Kidney (tissue), 13 donors: ENCODE measurements at regions not wholly inside any gene's neighbourhood (a gene's known extent, or its start where the extent isn't known, plus 50 kb on each side); places are given as distances from the start of the nearest gene placed in this dataset.

Experiments used
- DNase-seq, 5 donors: peaks; one replicate each; pipeline ENCODE4 v3.0.0-alpha.2; 2013 to 2020
- FAIRE-seq: peaks from 2 replicates; lab custom pipeline; 2012; peaks lifted over from hg19 to GRCh38; lab: Jason Lieb, UNC
- H3K27ac ChIP-seq, 2 donors: one replicate each; pipeline ENCODE4 v1.7.0; 2013; ENCODE audit warnings: low read depth in 2 of 2, low read length in 2 of 2, inconsistent platforms in 1 of 2
- H3K27me3 ChIP-seq: one replicate; pipeline ENCODE4 v1.7.1; 2013; ENCODE audit warnings: low read length, inconsistent platforms; ENCODE audit not compliant: control insufficient read depth, insufficient read depth
- H3K36me3 ChIP-seq, 3 donors: one replicate each; pipeline versions ENCODE4 v1.7.0 to v1.7.1; 2013; ENCODE audit warnings: low read length in 3 of 3, control low read depth in 1 of 3, inconsistent platforms in 1 of 3; ENCODE audit not compliant: insufficient read depth in 3 of 3, control insufficient read depth in 2 of 3
- H3K4me1 ChIP-seq, 3 donors: one replicate each; pipeline versions ENCODE4 v1.7.0 to v1.7.1; 2013; ENCODE audit warnings: low read length in 3 of 3, inconsistent platforms in 1 of 3, low read depth in 1 of 3; ENCODE audit not compliant: control insufficient read depth in 2 of 3, insufficient read depth in 2 of 3
- H3K4me3 ChIP-seq, 3 donors: one replicate each; pipeline versions ENCODE4 v1.7.0 to v1.8.1; 2013; ENCODE audit warnings: low read length in 3 of 3, control low read depth in 1 of 3, inconsistent platforms in 1 of 3
- H3K9ac ChIP-seq, 3 donors: one replicate each; pipeline versions ENCODE4 v1.7.0 to v1.7.1; 2013; ENCODE audit warnings: low read length in 3 of 3, control low read depth in 1 of 3, inconsistent platforms in 1 of 3
- H3K9me3 ChIP-seq, 3 donors: one replicate each; pipeline versions ENCODE4 v1.7.0 to v1.7.1; 2013; ENCODE audit warnings: low read length in 3 of 3, control low read depth in 1 of 3, inconsistent platforms in 1 of 3; ENCODE audit not compliant: control insufficient read depth in 2 of 3, insufficient read depth in 1 of 3
- intact Hi-C: fragments of 100-400 bp; cut with DNase I; formaldehyde crosslinking; loops from one replicate; pipeline ENCODE4 v1.11.1; 2022
- TF ChIP-seq, protein P1 (sequence below): IDR thresholded peaks from 3 replicates; pipeline ENCODE4 v1.5.1; 2012; ENCODE audit warnings: mild to moderate bottlenecking, moderate library complexity, borderline replicate concordance; ENCODE audit not compliant: insufficient read depth; ENCODE audit errors: extremely low read depth
- donor health status: control.
- donor health status: control.
- donor health status: control.
- donor health status: control.
- donor health status: control.
- donor health status: DM: yes; HTN: yes; CAD: no.
- donor health status: Normal renal cell carcinoma (clear cell type).

- H3K4me3 ChIP-seq: no peak overlapping the region
- no peaks in the 10 kb centered on the region for H3K4me1 ChIP-seq
- no peaks in the 10 kb centered on the region for H3K9me3 ChIP-seq
- TF ChIP-seq, protein P1, sequence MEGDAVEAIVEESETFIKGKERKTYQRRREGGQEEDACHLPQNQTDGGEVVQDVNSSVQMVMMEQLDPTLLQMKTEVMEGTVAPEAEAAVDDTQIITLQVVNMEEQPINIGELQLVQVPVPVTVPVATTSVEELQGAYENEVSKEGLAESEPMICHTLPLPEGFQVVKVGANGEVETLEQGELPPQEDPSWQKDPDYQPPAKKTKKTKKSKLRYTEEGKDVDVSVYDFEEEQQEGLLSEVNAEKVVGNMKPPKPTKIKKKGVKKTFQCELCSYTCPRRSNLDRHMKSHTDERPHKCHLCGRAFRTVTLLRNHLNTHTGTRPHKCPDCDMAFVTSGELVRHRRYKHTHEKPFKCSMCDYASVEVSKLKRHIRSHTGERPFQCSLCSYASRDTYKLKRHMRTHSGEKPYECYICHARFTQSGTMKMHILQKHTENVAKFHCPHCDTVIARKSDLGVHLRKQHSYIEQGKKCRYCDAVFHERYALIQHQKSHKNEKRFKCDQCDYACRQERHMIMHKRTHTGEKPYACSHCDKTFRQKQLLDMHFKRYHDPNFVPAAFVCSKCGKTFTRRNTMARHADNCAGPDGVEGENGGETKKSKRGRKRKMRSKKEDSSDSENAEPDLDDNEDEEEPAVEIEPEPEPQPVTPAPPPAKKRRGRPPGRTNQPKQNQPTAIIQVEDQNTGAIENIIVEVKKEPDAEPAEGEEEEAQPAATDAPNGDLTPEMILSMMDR: no peak
- no peak for FAIRE-seq
- H3K9ac ChIP-seq: no peak overlapping the region
- no peak for DNase-seq
- no peaks in the 10 kb centered on the region for H3K27me3 ChIP-seq
- intact Hi-C loops: no loop called here
- H3K27ac ChIP-seq: no peak overlapping the region
- no peaks in the 10 kb centered on the region for H3K36me3 ChIP-seq
These were observed 208.9 kb downstream of the SPATA18 start for GRCh38 chr4:52259978-52260377.

DNA sequence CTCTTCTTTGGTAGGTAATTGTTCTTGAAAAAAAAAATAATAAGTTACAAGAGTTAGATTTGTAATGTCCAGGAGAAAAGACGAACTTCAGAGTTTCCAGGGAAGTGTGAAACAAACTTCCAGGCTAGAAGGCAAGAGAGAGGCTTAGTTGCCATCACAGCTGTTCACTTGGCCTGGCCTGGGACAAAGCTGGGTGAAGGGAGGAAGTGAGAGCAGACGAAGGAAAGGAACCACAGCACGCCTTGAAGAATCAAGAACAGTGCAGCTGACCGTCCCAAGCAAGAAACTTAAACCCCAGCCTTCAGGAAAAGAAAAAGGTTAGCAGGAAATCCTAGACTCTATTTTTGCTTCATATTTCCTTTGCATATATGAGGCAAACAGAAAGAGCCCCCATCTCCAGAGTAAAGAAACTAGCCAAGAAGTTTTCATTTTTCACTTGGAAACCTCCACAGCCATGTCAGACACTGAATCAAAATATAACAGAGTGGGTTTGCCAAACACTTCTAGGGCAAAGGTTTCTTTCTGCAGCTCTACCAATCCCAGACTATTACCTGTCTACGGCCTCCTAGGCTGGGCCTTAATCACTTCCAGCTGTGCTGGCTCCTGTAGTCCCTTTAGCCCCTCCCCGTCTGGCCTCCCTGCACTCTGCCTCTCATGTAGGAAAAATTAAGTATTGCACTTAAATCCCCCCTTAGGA lies 209.6 kb downstream of the SPATA18 start:
- H3K9ac ChIP-seq: no peak overlapping the region
- no peaks in the 10 kb centered on the region for H3K36me3 ChIP-seq
- no peak for FAIRE-seq
- DNase-seq: peak in 1 of 5 donors; percentile 51
- no peaks in the 10 kb centered on the region for H3K9me3 ChIP-seq
- no peak overlapping the region for H3K27ac ChIP-seq
- H3K4me1 ChIP-seq: no peaks in the 10 kb centered on the region
- H3K27me3 ChIP-seq: no peaks in the 10 kb centered on the region
- H3K4me3 ChIP-seq: no peak overlapping the region
- TF ChIP-seq, protein P1: no peak
- intact Hi-C loops: no loop called here

- H3K9ac ChIP-seq: no peak overlapping the region
- H3K9me3 ChIP-seq: no peaks in the 10 kb centered on the region
- FAIRE-seq: no peak
- TF ChIP-seq, protein P1: no peak
- no peak for DNase-seq
- intact Hi-C loops: no loop called here
- no peak overlapping the region for H3K27ac ChIP-seq
- H3K4me1 ChIP-seq: no peaks in the 10 kb centered on the region
- no peaks in the 10 kb centered on the region for H3K36me3 ChIP-seq
- no peak overlapping the region for H3K4me3 ChIP-seq
- H3K27me3 ChIP-seq: no peaks in the 10 kb centered on the region
These were observed 212.5 kb downstream of the SPATA18 start for GRCh38 chr4:52263607-52264006.
